ENCODE measurements at regions not wholly inside any gene's neighbourhood (a gene's known extent, or its start where the extent isn't known, plus 50 kb on each side); places are given as distances from the start of the nearest gene placed in this dataset.

GRCh38 chr20:6339176-6339575, 216.3 kb upstream of the FERMT1 start:
- TF ChIP-seq CTCF (IDR thresholded peaks at IDR 0.05; ENCODE audit: low read depth, low read length) = no peak
- TF ChIP-seq EZH2phosphoT487 (IDR thresholded peaks at IDR 0.05; ENCODE audit: low read depth) = no peak
